ENCODE measurements at regions not wholly inside any gene's neighbourhood (a gene's known extent, or its start where the extent isn't known, plus 50 kb on each side); places are given as distances from the start of the nearest gene placed in this dataset.
"Not testable (repeated sequence)": the region's sequence is repeated elsewhere in the genome, so short reads cannot be mapped to it uniquely, and the experiment has no call there.

GRCh38 chr3:157913741-157914150, 192.5 kb downstream of the SHOX2 start:
- Histone ChIP-seq H3K27ac (no peak overlapping the region), H3K9me3 (no peaks in the 10 kb centered on the region)
- TF ChIP-seq, protein P1, sequence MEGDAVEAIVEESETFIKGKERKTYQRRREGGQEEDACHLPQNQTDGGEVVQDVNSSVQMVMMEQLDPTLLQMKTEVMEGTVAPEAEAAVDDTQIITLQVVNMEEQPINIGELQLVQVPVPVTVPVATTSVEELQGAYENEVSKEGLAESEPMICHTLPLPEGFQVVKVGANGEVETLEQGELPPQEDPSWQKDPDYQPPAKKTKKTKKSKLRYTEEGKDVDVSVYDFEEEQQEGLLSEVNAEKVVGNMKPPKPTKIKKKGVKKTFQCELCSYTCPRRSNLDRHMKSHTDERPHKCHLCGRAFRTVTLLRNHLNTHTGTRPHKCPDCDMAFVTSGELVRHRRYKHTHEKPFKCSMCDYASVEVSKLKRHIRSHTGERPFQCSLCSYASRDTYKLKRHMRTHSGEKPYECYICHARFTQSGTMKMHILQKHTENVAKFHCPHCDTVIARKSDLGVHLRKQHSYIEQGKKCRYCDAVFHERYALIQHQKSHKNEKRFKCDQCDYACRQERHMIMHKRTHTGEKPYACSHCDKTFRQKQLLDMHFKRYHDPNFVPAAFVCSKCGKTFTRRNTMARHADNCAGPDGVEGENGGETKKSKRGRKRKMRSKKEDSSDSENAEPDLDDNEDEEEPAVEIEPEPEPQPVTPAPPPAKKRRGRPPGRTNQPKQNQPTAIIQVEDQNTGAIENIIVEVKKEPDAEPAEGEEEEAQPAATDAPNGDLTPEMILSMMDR (IDR thresholded peaks at IDR 0.05): no peak

GRCh38 chr3:157912514-157913451, 193.4 kb downstream of the SHOX2 start:
- TF ChIP-seq, protein P1 (IDR thresholded peaks at IDR 0.05): no peak
- DNase-seq (ENCODE audit: low spot score): no peak
- H3K4me3 ChIP-seq: no peak overlapping the region
- no peaks in the 10 kb centered on the region for H3K9me3 ChIP-seq
- no peaks in the 10 kb centered on the region for H3K27me3 ChIP-seq
- no peaks in the 10 kb centered on the region for H3K36me3 ChIP-seq
- no peaks in the 10 kb centered on the region for H3K4me1 ChIP-seq
- H3K27ac ChIP-seq: no peak overlapping the region

More at GRCh38 chr3:157913741-157914150, 192.5 kb downstream of the SHOX2 start:
- Histone ChIP-seq H3K27me3 (no peaks in the 10 kb centered on the region), H3K36me3 (no peaks in the 10 kb centered on the region), H3K4me1 (no peaks in the 10 kb centered on the region), H3K4me3 (no peak overlapping the region)
- no peak for DNase-seq (ENCODE audit: low spot score)

GRCh38 chr3:157906627-157907026, 199.6 kb downstream of the SHOX2 start:
- no peak overlapping the region for H3K27ac ChIP-seq
- peaks cover 0 to 16% of the 10 kb centered on the region in 2 donors for H3K9me3 ChIP-seq
- H3K4me3 ChIP-seq: no peak overlapping the region
- TF ChIP-seq, protein P1 (IDR thresholded peaks at IDR 0.05): no peak
- H3K36me3 ChIP-seq: no peaks in the 10 kb centered on the region
- no peaks in the 10 kb centered on the region for H3K4me1 ChIP-seq
- no peak for DNase-seq (ENCODE audit: low spot score)
- no peaks in the 10 kb centered on the region for H3K27me3 ChIP-seq

DNA sequence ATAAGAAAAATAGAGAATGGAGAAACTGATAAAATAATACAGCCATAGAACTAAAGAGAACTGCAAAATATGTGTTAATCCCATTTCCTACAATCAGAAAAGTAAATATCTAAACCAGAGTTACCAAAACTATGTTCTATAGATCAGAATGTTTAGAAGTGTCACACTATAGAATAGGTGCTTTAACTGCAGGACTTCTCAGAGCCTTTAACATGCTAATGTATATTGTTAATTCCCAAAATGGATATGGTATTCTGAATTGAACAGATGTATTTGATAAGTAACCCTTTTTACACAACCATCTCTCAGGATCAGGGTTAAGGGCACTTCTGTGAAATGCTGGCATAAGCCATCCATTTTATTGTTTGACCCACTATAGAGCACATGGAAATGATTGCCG, 200.3 kb downstream of the SHOX2 start:
- Histone ChIP-seq H3K9me3 (peaks cover 0 to 16% of the 10 kb centered on the region in 2 donors), H3K4me1 (no peaks in the 10 kb centered on the region), H3K4me3 (no peak overlapping the region), H3K27me3 (no peaks in the 10 kb centered on the region), H3K27ac (no peak overlapping the region), H3K36me3 (no peaks in the 10 kb centered on the region)
- TF ChIP-seq, protein P1 (IDR thresholded peaks at IDR 0.05): no peak
- no peak for DNase-seq (ENCODE audit: low spot score)

- H3K27ac ChIP-seq; H3K4me3 ChIP-seq; DNase-seq (ENCODE audit: low spot score); H3K4me1 ChIP-seq; H3K27me3 ChIP-seq; H3K36me3 ChIP-seq: not testable (repeated sequence)
- H3K9me3 ChIP-seq: peaks cover 0 to 16% of the 10 kb centered on the region in 2 donors
Measured at GRCh38 chr3:157902680-157903079, 203.5 kb downstream of the SHOX2 start.

DNA sequence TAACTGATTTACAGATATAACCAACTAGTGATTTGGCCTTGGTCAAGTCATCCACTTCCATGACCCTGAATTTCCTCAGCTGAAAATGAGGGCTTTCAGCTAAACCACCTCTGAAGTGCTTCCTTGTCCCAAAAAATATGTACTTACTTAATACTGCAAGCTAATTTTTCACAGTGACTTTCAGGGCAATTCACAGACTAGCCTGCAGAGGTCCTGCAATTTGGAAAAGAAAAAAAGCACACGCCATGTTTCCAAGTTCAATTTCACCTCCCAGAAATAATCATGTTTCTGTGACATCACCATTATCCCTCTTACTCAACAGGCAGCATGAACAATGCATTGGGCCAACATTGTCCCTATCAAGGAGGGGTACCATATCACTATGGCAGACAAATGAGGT, 218.2 kb downstream of the SHOX2 start:
- Histone ChIP-seq H3K4me3 (no peak overlapping the region), H3K9me3 (no peaks in the 10 kb centered on the region), H3K4me1 (no peaks in the 10 kb centered on the region), H3K27ac (no peak overlapping the region), H3K27me3 (no peaks in the 10 kb centered on the region), H3K36me3 (no peaks in the 10 kb centered on the region)
- no peak for DNase-seq (ENCODE audit: low spot score)
- TF ChIP-seq, protein P1 (IDR thresholded peaks at IDR 0.05): no peak

Data from right atrium auricular region (tissue), 2 donors.